Right atrium auricular region (tissue), 2 donors: ENCODE measurements at regions not wholly inside any gene's neighbourhood (a gene's known extent, or its start where the extent isn't known, plus 50 kb on each side); places are given as distances from the start of the nearest gene placed in this dataset.

Experiments
- DNase-seq: peaks from one replicate; pipeline ENCODE4 v3.0.0-alpha.2; 2019; ENCODE audit warnings: low spot score
- H3K27ac ChIP-seq, 2 donors: fragments of 200-600 bp; sonication (generic); 1 replicate in 1 of 2; 2 replicates in 1 of 2; pipeline ENCODE4 v1.5.1; 2016 to 2019
- H3K27me3 ChIP-seq, 2 donors: fragments of 200-600 bp; sonication (generic); one replicate each; pipeline versions ENCODE4 v1.5.1 to v1.6.0; 2017 to 2019
- H3K36me3 ChIP-seq: fragments of 200-600 bp; sonication (generic); one replicate; pipeline ENCODE4 v1.5.1; 2016
- H3K4me1 ChIP-seq, 2 donors: fragments of 200-600 bp; sonication (generic); one replicate each; pipeline versions ENCODE4 v1.5.1 to v1.6.0; 2017 to 2019
- H3K4me3 ChIP-seq, 2 donors: fragments of 200-600 bp; sonication (generic); 1 replicate in 1 of 2; 2 replicates in 1 of 2; pipeline ENCODE4 v1.5.1; 2017 to 2019; ENCODE audit warnings: mild to moderate bottlenecking in 1 of 2, moderate library complexity in 1 of 2
- H3K9me3 ChIP-seq, 2 donors: fragments of 200-600 bp; sonication (generic); one replicate each; pipeline ENCODE4 v1.5.1; 2019
- CTCF ChIP-seq, 2 donors: fragments of 200-600 bp; sonication (generic); IDR thresholded peaks; one replicate each; pipeline ENCODE4 v1.5.1; 2019; ENCODE audit warnings: antibody characterized with exemption in 2 of 2

DNA sequence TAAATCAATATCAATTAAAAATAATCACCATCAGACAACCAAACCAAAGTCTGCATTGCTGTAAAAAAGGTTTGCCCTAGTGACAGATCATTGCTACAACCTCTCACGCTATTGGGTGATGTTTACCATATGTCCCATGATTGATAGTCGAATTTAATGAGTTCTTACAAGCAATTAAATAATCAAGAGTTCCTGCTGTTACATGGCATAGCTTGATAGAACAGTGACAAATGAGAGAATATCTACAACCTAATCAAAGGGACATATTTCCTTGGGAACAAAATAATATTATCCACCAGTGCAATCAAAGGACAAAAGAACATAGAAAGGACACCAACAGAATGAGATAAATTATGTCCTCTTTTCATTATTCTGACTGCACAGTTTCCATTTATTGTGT, 387.4 kb downstream of the ETV1 start:
- Histone ChIP-seq H3K27ac (no peak overlapping the region), H3K4me1 (no peaks in the 10 kb centered on the region), H3K36me3 (no peaks in the 10 kb centered on the region), H3K9me3 (no peaks in the 10 kb centered on the region), H3K27me3 (no peaks in the 10 kb centered on the region), H3K4me3 (no peak overlapping the region)
- no peak for TF ChIP-seq CTCF (IDR thresholded peaks at IDR 0.05)
- DNase-seq, result no peak

GRCh38 chr7:13603016-13603415, 386.4 kb downstream of the ETV1 start:
- Histone ChIP-seq H3K4me1 (no peaks in the 10 kb centered on the region), H3K27me3 (no peaks in the 10 kb centered on the region), H3K27ac (no peak overlapping the region), H3K4me3 (no peak overlapping the region), H3K9me3 (no peaks in the 10 kb centered on the region), H3K36me3 (no peaks in the 10 kb centered on the region)
- DNase-seq, result no peak
- TF ChIP-seq CTCF (IDR thresholded peaks at IDR 0.05), result no peak

- no peak for TF ChIP-seq CTCF (IDR thresholded peaks at IDR 0.05)
- H3K4me3 ChIP-seq, result no peak overlapping the region
- H3K4me1 ChIP-seq, result no peaks in the 10 kb centered on the region
- H3K27ac ChIP-seq, result no peak overlapping the region
- no peaks in the 10 kb centered on the region for H3K36me3 ChIP-seq
- no peak for DNase-seq
- H3K9me3 ChIP-seq, result no peaks in the 10 kb centered on the region
- no peaks in the 10 kb centered on the region for H3K27me3 ChIP-seq
These were observed 385.8 kb downstream of the ETV1 start for GRCh38 chr7:13603661-13604060.

- no peaks in the 10 kb centered on the region for H3K36me3 ChIP-seq
- no peak overlapping the region for H3K4me3 ChIP-seq
- no peaks in the 10 kb centered on the region for H3K27me3 ChIP-seq
- no peaks in the 10 kb centered on the region for H3K4me1 ChIP-seq
- no peak for TF ChIP-seq CTCF (IDR thresholded peaks at IDR 0.05)
- H3K27ac ChIP-seq, result no peak overlapping the region
- DNase-seq, result no peak
- no peaks in the 10 kb centered on the region for H3K9me3 ChIP-seq
These were observed 385.3 kb downstream of the ETV1 start for GRCh38 chr7:13604178-13604577.

DNA sequence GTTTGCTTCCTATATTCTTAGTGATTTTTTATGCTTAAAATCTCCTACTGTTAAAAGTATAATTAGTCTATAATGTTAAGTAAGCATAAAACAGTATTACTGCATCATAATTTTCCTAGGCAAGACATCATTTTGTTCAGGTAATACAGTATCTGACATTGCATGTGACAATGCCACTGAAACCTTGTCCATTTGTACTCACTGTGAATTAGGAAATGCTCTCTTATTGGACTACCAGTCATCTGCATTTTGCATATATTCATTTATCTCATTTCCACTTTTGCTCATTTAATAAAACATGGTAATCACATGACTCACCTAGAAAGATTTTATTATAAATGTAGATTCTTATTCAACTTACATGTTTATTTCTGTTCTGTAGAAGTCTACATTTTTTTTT, 379.1 kb downstream of the ETV1 start:
- Histone ChIP-seq H3K27ac (no peak overlapping the region), H3K36me3 (no peaks in the 10 kb centered on the region), H3K9me3 (no peaks in the 10 kb centered on the region), H3K27me3 (no peaks in the 10 kb centered on the region), H3K4me1 (no peaks in the 10 kb centered on the region), H3K4me3 (no peak overlapping the region)
- no peak for DNase-seq
- TF ChIP-seq CTCF (IDR thresholded peaks at IDR 0.05), result no peak

DNA sequence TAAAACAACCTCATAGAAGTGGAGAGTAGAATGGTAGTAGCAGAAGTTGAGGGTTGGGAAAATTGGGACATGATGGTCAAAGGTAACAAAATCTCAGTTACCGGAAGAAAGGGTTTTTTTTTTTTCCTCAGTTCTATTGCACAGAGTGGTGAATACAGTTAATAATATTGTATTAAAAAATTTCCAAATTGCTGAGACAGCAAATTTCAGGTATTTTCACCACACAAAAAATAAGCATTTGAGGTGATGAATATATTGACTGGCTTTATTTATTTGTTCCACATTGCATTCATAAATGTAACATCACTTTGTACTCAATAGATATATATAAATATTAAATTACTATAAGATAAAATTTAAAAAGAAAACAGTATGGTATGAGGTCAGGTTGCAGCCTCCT, 373.8 kb downstream of the ETV1 start:
- DNase-seq, result no peak
- H3K27me3 ChIP-seq, result no peaks in the 10 kb centered on the region
- H3K4me1 ChIP-seq, result no peaks in the 10 kb centered on the region
- H3K36me3 ChIP-seq, result no peaks in the 10 kb centered on the region
- no peak for TF ChIP-seq CTCF (IDR thresholded peaks at IDR 0.05)
- H3K27ac ChIP-seq, result no peak overlapping the region
- no peaks in the 10 kb centered on the region for H3K9me3 ChIP-seq
- no peak overlapping the region for H3K4me3 ChIP-seq
